GM04504 (cell line): ENCODE measurements at regions not wholly inside any gene's neighbourhood (a gene's known extent, or its start where the extent isn't known, plus 50 kb on each side); places are given as distances from the start of the nearest gene placed in this dataset.

Source experiments
- DNase-seq: peaks from one replicate; pipeline ENCODE4 v3.0.0-alpha.2; 2012; ENCODE audit warnings: low read depth

GRCh38 chr1:69246710-69247109 lies 321.0 kb upstream of the LRRC7 start:
- DNase-seq, result no peak

- DNase-seq, result no peak
These were observed 315.0 kb upstream of the LRRC7 start for GRCh38 chr1:69252696-69253095.

GRCh38 chr1:69256036-69256435 lies 311.7 kb upstream of the LRRC7 start:
- no peak for DNase-seq

- no peak for DNase-seq
These were observed 308.9 kb upstream of the LRRC7 start for GRCh38 chr1:69258842-69259241.

- peak; percentile 7 for DNase-seq
These were observed 303.8 kb upstream of the LRRC7 start for GRCh38 chr1:69263921-69264391.

GRCh38 chr1:69269491-69269890 lies 298.2 kb upstream of the LRRC7 start:
- no peak for DNase-seq

GRCh38 chr1:69271587-69272125 lies 296.1 kb upstream of the LRRC7 start:
- DNase-seq, result no peak

GRCh38 chr1:69272684-69273083 lies 295.0 kb upstream of the LRRC7 start:
- no peak for DNase-seq

GRCh38 chr1:69278923-69279322 lies 288.8 kb upstream of the LRRC7 start:
- no peak for DNase-seq

GRCh38 chr1:69283516-69283915 lies 284.2 kb upstream of the LRRC7 start:
- no peak for DNase-seq

GRCh38 chr1:69284508-69284907 lies 283.2 kb upstream of the LRRC7 start:
- DNase-seq, result no peak

GRCh38 chr1:69288416-69288815 lies 279.3 kb upstream of the LRRC7 start:
- DNase-seq, result no peak

- DNase-seq, result no peak
These were observed 277.4 kb upstream of the LRRC7 start for GRCh38 chr1:69290291-69290690.

- no peak for DNase-seq
These were observed 276.2 kb upstream of the LRRC7 start for GRCh38 chr1:69291541-69291940.

GRCh38 chr1:69292833-69293232 lies 274.9 kb upstream of the LRRC7 start:
- no peak for DNase-seq

GRCh38 chr1:69294171-69294570 lies 273.6 kb upstream of the LRRC7 start:
- DNase-seq, result no peak

GRCh38 chr1:69295265-69295664 lies 272.5 kb upstream of the LRRC7 start:
- no peak for DNase-seq

GRCh38 chr1:69305621-69306020 lies 262.1 kb upstream of the LRRC7 start:
- no peak for DNase-seq

GRCh38 chr1:69312055-69312732 lies 255.5 kb upstream of the LRRC7 start:
- DNase-seq, result no peak

- no peak for DNase-seq
These were observed 254.6 kb upstream of the LRRC7 start for GRCh38 chr1:69313118-69313517.

GRCh38 chr1:69315416-69315815 lies 252.3 kb upstream of the LRRC7 start:
- DNase-seq, result no peak

GRCh38 chr1:69315823-69316222 lies 251.9 kb upstream of the LRRC7 start:
- no peak for DNase-seq

GRCh38 chr1:69319287-69319686 lies 248.4 kb upstream of the LRRC7 start:
- DNase-seq, result no peak

GRCh38 chr1:69320757-69321211 lies 246.9 kb upstream of the LRRC7 start:
- DNase-seq, result no peak
